ENCODE measurements at regions not wholly inside any gene's neighbourhood (a gene's known extent, or its start where the extent isn't known, plus 50 kb on each side); places are given as distances from the start of the nearest gene placed in this dataset.

DNA sequence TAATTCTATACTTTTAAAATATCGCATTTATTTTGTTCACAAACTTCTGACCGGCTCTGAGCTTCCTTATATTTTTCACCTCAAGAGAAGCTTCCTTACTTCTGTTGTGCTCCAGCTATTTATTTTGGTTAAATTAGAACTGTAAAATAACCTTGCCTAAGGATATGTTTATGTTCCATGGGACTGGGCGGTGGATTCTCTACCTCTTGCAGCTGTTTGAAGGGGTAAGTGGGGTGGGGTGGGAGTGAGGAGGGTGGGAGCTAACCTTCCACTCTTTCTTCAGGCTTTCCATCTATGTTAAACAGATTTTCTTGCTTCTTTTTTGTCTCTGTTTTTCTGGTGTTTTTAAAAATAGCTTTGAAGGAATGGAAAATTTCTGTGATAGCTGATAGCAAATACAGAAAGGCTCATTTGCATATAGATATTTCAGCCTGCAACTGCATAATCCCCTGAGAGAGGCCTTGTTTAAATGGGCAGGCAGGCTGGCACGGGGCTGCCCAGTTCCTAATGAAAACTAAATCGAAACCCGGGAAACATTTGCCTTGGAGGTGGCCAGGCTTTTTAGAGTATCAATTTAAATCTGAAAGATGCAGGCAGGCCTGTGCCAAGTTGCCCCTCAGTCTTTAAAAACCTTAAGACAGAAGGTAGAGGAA lies 122.1 kb upstream of the DMAC1 start:
- Histone ChIP-seq H3K4me3 (ENCODE audit: low read length in 2 of 2) (no peak overlapping the region), H3K9me3 (ENCODE audit: control insufficient read depth, low read length) (no peaks in the 10 kb centered on the region), H3K4me1 (ENCODE audit: control insufficient read depth in 1 of 2, insufficient read depth in 2 of 2, low read length in 2 of 2) (peaks cover 0 to 3% of the 10 kb centered on the region in 2 donors), H3K27me3 (ENCODE audit: control insufficient read depth in 1 of 2, insufficient read depth in 2 of 2, low read length in 1 of 2) (no peaks in the 10 kb centered on the region), H3K36me3 (ENCODE audit: control insufficient read depth in 1 of 2, insufficient read depth in 2 of 2, low read length in 1 of 2) (no peaks in the 10 kb centered on the region), H3K27ac (ENCODE audit: low read depth in 1 of 2, low read length in 2 of 2) (no peak overlapping the region)
- DNase-seq (no peak), ATAC-seq (ENCODE audit: low FRiP score) (no peak)
- WGBS, 2 donors, result 20 to 26% methylated on average over 6 of the region's 6 CpGs
- intact Hi-C loops (cut with DNase I), result loop anchor here in 1 of 2 donors (10.0 kb wide), 1 partner anchor 63 kb away; no protein-coding TSS in a partner anchor

DNA sequence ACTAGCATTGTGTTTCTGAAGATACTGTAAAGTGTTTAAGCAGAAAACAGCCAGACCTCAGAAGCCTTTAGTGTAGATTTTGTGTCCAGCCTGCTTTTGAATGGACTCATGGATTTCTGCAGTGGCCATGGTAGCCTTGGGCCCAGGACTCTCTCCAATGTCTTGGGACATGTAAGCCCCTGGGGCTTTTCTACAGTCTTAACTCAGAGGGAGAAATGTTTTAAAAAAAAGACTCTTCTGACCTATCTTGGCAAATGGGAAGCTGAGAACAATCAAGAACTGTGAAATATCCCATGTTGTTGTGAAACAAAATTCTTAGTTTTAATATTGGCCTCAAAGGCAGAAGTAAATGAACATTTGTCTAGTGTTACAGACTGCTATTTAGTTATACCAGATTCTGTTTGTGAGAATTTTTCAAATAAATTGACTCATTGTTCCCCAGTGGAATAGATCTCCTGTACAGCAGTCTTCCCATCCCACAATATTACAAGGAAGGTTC lies 112.5 kb upstream of the DMAC1 start:
- no peak for DNase-seq
- Histone ChIP-seq H3K4me1 (ENCODE audit: control insufficient read depth in 1 of 2, insufficient read depth in 2 of 2, low read length in 2 of 2) (no peaks in the 10 kb centered on the region), H3K9me3 (ENCODE audit: control insufficient read depth, low read length) (no peaks in the 10 kb centered on the region), H3K27me3 (ENCODE audit: control insufficient read depth in 1 of 2, insufficient read depth in 2 of 2, low read length in 1 of 2) (no peaks in the 10 kb centered on the region), H3K27ac (ENCODE audit: low read depth in 1 of 2, low read length in 2 of 2) (no peak overlapping the region), H3K4me3 (ENCODE audit: low read length in 2 of 2) (no peak overlapping the region), H3K36me3 (ENCODE audit: control insufficient read depth in 1 of 2, insufficient read depth in 2 of 2, low read length in 1 of 2) (no peaks in the 10 kb centered on the region)
- intact Hi-C loops (cut with DNase I), result no loop called here
- no peak for ATAC-seq (ENCODE audit: low FRiP score)

DNA sequence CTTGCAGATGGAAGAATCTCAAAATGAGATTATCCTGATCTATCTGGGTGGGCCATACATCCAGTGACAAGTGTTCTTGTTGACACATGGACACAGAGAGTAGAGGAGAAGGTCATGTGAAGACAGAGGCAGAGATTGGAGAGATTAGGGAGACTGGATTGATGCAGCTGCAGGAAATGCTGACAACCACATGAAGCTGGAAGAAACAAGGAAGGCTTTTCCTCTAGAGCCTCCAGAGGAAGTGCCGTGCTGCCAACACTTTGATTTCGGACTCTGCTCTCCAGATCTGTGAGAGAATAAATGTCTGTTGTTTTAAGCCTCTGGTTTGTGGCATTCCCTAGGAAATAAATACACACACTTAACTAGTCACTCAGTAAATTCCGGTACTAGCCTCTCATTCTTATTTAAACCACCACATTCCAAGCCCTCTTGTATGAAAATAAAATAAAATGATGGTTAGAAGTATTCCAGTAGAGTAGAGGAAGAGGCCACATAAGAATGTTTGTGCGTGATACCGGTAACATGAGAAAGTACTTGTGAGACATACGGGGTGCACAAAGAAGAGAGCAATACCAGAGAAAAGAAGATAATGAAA lies 110.9 kb upstream of the DMAC1 start:
- DNase-seq, result no peak
- 72 to 86% methylated on average over 6 of the region's 6 CpGs for WGBS, 2 donors

DNA sequence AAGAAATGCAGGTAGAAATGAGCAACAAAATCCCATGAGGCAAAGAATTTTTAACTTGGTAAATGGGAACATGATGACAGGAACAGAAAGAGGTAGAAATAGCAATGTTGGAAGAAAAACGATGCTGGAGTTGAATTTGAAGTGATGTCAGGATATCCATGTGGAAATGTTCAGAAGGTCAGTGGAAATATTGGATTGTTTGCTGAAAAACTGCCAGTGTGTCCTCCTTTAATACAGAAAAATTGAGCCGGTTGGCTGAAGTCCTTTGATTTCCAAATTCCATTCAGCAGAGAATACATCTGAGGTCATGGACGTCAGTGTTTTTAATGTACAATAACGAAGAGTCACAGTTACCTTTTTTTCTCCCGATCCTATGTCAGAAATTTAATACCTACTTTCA lies 110.0 kb upstream of the DMAC1 start:
- H3K27me3 ChIP-seq (ENCODE audit: control insufficient read depth in 1 of 2, insufficient read depth in 2 of 2, low read length in 1 of 2), result no peaks in the 10 kb centered on the region
- no peaks in the 10 kb centered on the region for H3K4me1 ChIP-seq (ENCODE audit: control insufficient read depth in 1 of 2, insufficient read depth in 2 of 2, low read length in 2 of 2)
- H3K4me3 ChIP-seq (ENCODE audit: low read length in 2 of 2), result no peak overlapping the region
- intact Hi-C loops (cut with DNase I), result no loop called here
- H3K9me3 ChIP-seq (ENCODE audit: control insufficient read depth, low read length), result no peaks in the 10 kb centered on the region
- no peaks in the 10 kb centered on the region for H3K36me3 ChIP-seq (ENCODE audit: control insufficient read depth in 1 of 2, insufficient read depth in 2 of 2, low read length in 1 of 2)
- no peak for ATAC-seq (ENCODE audit: low FRiP score)
- WGBS, 2 donors, result 75 to 76% methylated on average over 5 of the region's 5 CpGs
- DNase-seq, result no peak
- H3K27ac ChIP-seq (ENCODE audit: low read depth in 1 of 2, low read length in 2 of 2), result no peak overlapping the region

More for the DNA sequence above, 110.9 kb upstream of the DMAC1 start:
- H3K27me3 ChIP-seq (ENCODE audit: control insufficient read depth in 1 of 2, insufficient read depth in 2 of 2, low read length in 1 of 2), result no peaks in the 10 kb centered on the region
- H3K4me1 ChIP-seq (ENCODE audit: control insufficient read depth in 1 of 2, insufficient read depth in 2 of 2, low read length in 2 of 2), result no peaks in the 10 kb centered on the region
- H3K36me3 ChIP-seq (ENCODE audit: control insufficient read depth in 1 of 2, insufficient read depth in 2 of 2, low read length in 1 of 2), result no peaks in the 10 kb centered on the region
- H3K27ac ChIP-seq (ENCODE audit: low read depth in 1 of 2, low read length in 2 of 2), result no peak overlapping the region
- intact Hi-C loops (cut with DNase I), result no loop called here
- ATAC-seq (ENCODE audit: low FRiP score), result no peak
- H3K4me3 ChIP-seq (ENCODE audit: low read length in 2 of 2), result no peak overlapping the region
- no peaks in the 10 kb centered on the region for H3K9me3 ChIP-seq (ENCODE audit: control insufficient read depth, low read length)

DNA sequence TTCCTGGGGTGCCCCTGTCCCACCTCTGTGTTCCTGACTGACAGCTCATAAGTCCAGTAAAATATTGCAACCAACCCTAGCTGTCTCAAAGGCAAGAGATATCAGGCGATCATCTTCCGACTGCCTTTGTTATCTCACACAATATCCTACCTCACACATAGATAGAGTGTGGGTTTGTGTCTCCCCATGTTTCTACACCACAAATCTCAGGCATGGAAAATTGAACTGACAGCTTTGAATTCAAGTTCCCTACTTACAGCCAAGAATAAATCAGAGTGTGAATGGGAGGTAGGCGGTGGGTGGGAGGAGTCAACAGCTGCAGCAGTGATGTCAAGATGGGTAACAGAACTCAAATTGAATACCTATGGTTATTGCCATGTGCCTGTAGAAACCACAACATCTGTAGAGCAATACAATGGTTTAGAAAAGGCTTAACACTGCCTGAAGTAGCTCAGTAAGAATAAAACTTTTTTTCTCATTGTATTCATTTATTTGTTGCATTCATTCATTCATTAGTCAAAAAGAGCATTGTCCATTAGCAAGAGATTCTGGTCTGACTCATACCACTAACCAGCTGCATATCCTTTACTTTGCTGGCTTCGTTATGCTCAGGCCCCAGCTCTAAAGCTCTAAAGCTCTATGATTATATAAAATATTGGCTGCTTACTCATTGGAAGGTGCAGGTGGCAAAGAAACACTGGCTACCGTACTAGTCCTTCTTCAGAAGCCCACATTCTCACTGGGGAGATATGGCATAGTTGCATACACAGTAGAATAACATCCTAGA lies 108.2 kb upstream of the DMAC1 start:
- no peak for ATAC-seq (ENCODE audit: low FRiP score)
- H3K4me1 ChIP-seq (ENCODE audit: control insufficient read depth in 1 of 2, insufficient read depth in 2 of 2, low read length in 2 of 2), result no peaks in the 10 kb centered on the region
- H3K27me3 ChIP-seq (ENCODE audit: control insufficient read depth in 1 of 2, insufficient read depth in 2 of 2, low read length in 1 of 2), result no peaks in the 10 kb centered on the region
- H3K27ac ChIP-seq (ENCODE audit: low read depth in 1 of 2, low read length in 2 of 2), result no peak overlapping the region
- no peaks in the 10 kb centered on the region for H3K9me3 ChIP-seq (ENCODE audit: control insufficient read depth, low read length)
- no peak for DNase-seq
- no peak overlapping the region for H3K4me3 ChIP-seq (ENCODE audit: low read length in 2 of 2)
- intact Hi-C loops (cut with DNase I), result no loop called here
- WGBS, 2 donors, result 90 to 91% methylated on average over 5 of the region's 5 CpGs
- no peaks in the 10 kb centered on the region for H3K36me3 ChIP-seq (ENCODE audit: control insufficient read depth in 1 of 2, insufficient read depth in 2 of 2, low read length in 1 of 2)

DNA sequence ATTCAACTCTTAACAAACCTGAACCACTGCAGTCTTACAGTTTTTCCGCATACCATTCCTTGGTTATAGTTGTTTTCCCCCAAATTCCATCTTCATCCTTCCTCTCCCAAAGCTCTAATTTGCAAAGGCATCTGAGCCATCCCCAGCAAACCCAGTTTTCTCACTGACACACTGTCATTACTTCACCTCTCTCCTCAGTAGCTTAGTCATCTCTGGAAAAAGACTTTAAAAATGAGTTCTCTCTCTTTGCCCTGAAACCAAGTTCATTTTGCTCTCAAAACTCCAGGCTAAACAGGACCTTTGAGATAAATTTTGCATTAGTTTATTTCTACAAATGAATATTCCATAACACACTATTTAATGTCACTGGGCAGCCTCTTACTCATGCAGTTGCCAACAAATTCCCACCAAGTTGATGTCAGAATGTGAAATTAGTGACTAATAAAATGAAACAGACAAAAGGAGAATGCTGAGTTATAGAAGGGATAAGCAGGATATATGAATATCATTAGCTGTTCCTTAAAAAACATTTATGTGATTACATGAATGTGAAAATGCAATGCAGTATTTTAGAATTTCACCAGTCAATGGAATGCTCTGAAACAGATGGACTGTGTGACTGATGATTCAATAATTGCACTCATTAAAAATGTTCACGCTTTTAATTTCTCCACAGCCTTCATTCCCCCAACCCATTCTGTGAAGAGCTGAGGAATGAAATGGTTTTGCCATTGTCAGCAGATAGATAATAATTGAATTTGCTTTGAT lies 107.4 kb upstream of the DMAC1 start:
- WGBS, 2 donors, result 97 to 100% methylated on average over 2 of the region's 2 CpGs
- no peaks in the 10 kb centered on the region for H3K36me3 ChIP-seq (ENCODE audit: control insufficient read depth in 1 of 2, insufficient read depth in 2 of 2, low read length in 1 of 2)
- H3K27ac ChIP-seq (ENCODE audit: low read depth in 1 of 2, low read length in 2 of 2), result no peak overlapping the region
- H3K4me3 ChIP-seq (ENCODE audit: low read length in 2 of 2), result no peak overlapping the region
- intact Hi-C loops (cut with DNase I), result no loop called here
- no peak for DNase-seq
- H3K4me1 ChIP-seq (ENCODE audit: control insufficient read depth in 1 of 2, insufficient read depth in 2 of 2, low read length in 2 of 2), result no peaks in the 10 kb centered on the region
- H3K9me3 ChIP-seq (ENCODE audit: control insufficient read depth, low read length), result no peaks in the 10 kb centered on the region
- no peaks in the 10 kb centered on the region for H3K27me3 ChIP-seq (ENCODE audit: control insufficient read depth in 1 of 2, insufficient read depth in 2 of 2, low read length in 1 of 2)
- ATAC-seq (ENCODE audit: low FRiP score), result no peak

DNA sequence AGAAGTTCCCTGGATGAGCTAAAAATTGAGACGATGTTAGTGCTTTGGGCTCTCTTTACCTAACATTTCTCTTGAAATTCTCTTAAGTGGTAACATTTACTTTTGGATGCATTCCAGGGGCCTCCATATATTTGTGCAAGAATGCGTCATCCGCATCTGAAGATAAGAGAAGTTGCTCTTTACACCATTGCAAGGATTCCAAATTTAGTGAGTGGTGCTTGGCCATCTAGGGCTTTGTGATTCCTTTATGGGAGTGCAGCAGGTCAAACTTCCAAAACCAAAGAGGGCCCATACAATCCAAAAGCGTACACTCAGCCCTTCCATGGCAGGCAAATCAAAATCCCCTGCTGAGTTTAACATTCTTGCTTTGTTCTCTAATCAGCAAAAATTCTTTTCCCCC lies 102.0 kb upstream of the DMAC1 start:
- Histone ChIP-seq H3K27ac (ENCODE audit: low read depth in 1 of 2, low read length in 2 of 2) (no peak overlapping the region), H3K27me3 (ENCODE audit: control insufficient read depth in 1 of 2, insufficient read depth in 2 of 2, low read length in 1 of 2) (no peaks in the 10 kb centered on the region), H3K4me1 (ENCODE audit: control insufficient read depth in 1 of 2, insufficient read depth in 2 of 2, low read length in 2 of 2) (peaks cover 0 to 4% of the 10 kb centered on the region in 2 donors), H3K4me3 (ENCODE audit: low read length in 2 of 2) (no peak overlapping the region), H3K36me3 (ENCODE audit: control insufficient read depth in 1 of 2, insufficient read depth in 2 of 2, low read length in 1 of 2) (no peaks in the 10 kb centered on the region), H3K9me3 (ENCODE audit: control insufficient read depth, low read length) (no peaks in the 10 kb centered on the region)
- WGBS, 2 donors, result 15 to 26% methylated on average over 4 of the region's 4 CpGs
- ATAC-seq (ENCODE audit: low FRiP score), result no peak
- intact Hi-C loops (cut with DNase I), result no loop called here
- DNase-seq, result no peak

DNA sequence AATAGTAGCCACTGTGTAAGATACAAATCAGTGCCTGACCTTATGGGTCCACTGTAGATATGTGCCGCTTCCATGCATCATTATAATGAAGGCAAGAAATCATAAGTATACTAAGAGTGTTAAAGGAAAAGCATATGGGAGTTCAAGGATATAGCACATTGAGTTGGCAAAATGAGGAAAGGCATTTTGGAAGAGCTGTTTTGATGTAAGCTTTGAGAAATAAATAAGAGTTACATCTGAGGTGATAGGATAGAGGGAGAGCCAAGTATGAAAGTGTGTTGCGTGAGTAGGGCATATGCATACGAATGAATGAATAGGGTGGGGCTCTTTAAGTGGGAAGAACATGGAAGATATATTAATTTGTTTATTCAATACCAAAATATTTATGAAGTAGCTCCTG lies 101.0 kb upstream of the DMAC1 start:
- DNase-seq (no peak), ATAC-seq (ENCODE audit: low FRiP score) (no peak)
- Histone ChIP-seq H3K9me3 (ENCODE audit: control insufficient read depth, low read length) (no peaks in the 10 kb centered on the region), H3K27ac (ENCODE audit: low read depth in 1 of 2, low read length in 2 of 2) (no peak overlapping the region), H3K27me3 (ENCODE audit: control insufficient read depth in 1 of 2, insufficient read depth in 2 of 2, low read length in 1 of 2) (no peaks in the 10 kb centered on the region), H3K4me1 (ENCODE audit: control insufficient read depth in 1 of 2, insufficient read depth in 2 of 2, low read length in 2 of 2) (peaks cover 0 to 4% of the 10 kb centered on the region in 2 donors), H3K36me3 (ENCODE audit: control insufficient read depth in 1 of 2, insufficient read depth in 2 of 2, low read length in 1 of 2) (no peaks in the 10 kb centered on the region), H3K4me3 (ENCODE audit: low read length in 2 of 2) (no peak overlapping the region)
- WGBS, 2 donors, result 97 to 98% methylated on average over 3 of the region's 3 CpGs
- intact Hi-C loops (cut with DNase I), result no loop called here
